ENCODE measurements at regions not wholly inside any gene's neighbourhood (a gene's known extent, or its start where the extent isn't known, plus 50 kb on each side); places are given as distances from the start of the nearest gene placed in this dataset.
"Not testable (repeated sequence)": the region's sequence is repeated elsewhere in the genome, so short reads cannot be mapped to it uniquely, and the experiment has no call there.

- DNase-seq (ENCODE audit: insufficient read length) (no peak), FAIRE-seq (no peak)
These were observed 705.7 kb downstream of the CETN3 start for GRCh38 chr5:89703817-89704216.

DNA sequence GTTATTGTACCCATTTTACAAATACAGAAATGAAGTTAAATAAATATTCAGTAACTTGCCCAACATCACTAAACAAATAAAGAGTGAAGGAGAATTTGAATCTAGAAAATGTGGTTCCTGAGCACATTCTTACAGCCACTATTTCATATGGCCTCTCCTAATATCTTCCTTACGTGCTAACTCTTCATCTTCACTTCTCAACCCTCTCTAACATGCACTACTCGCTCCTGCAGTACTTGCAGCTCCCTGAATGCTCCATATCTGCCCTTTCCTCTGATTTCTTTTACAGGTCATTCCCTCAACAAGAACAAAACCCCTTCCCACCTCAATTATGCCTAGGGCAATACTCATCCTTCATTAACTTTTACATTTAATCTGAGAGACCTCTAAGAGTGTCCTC lies 711.5 kb downstream of the CETN3 start:
- FAIRE-seq: peak; percentile 9
- TF ChIP-seq POLR2AphosphoS5 (IDR thresholded peaks at IDR 0.05; ENCODE audit: low read depth, low read length): no peak
- TF ChIP-seq POLR2A (IDR thresholded peaks at IDR 0.05; ENCODE audit: low read depth, low read length): no peak
- no peak for TF ChIP-seq TAF1 (IDR thresholded peaks at IDR 0.05; ENCODE audit: borderline replicate concordance, low read depth, low read length)
- DNase-seq (ENCODE audit: insufficient read length): no peak

More at GRCh38 chr5:89703817-89704216, 705.7 kb downstream of the CETN3 start:
- no peak for TF ChIP-seq TAF1 (IDR thresholded peaks at IDR 0.05; ENCODE audit: borderline replicate concordance, low read depth, low read length)
- no peak for TF ChIP-seq POLR2AphosphoS5 (IDR thresholded peaks at IDR 0.05; ENCODE audit: low read depth, low read length)
- no peak for TF ChIP-seq POLR2A (IDR thresholded peaks at IDR 0.05; ENCODE audit: low read depth, low read length)

DNA sequence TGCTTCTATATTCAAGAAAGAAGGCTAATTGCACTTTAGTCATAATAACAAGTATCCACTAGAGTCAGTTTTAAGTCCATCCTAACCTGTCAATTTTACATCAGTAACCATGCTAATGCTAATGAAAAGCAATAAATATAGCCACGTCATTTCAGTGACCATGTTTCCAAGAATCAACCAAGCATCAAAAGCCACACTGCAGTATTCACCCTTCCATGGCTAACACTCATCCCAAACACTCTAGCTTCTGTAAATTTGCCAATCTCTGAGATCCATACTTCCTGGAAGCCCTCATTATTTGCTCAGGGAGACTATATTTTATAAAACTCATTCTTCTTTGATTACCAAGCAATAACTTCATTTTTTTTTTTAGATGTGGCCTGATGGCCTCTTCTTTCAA lies 712.0 kb downstream of the CETN3 start:
- no peak for DNase-seq (ENCODE audit: insufficient read length)
- no peak for TF ChIP-seq TAF1 (IDR thresholded peaks at IDR 0.05; ENCODE audit: borderline replicate concordance, low read depth, low read length)
- no peak for TF ChIP-seq POLR2A (IDR thresholded peaks at IDR 0.05; ENCODE audit: low read depth, low read length)
- TF ChIP-seq POLR2AphosphoS5 (IDR thresholded peaks at IDR 0.05; ENCODE audit: low read depth, low read length): no peak
- no peak for FAIRE-seq

DNA sequence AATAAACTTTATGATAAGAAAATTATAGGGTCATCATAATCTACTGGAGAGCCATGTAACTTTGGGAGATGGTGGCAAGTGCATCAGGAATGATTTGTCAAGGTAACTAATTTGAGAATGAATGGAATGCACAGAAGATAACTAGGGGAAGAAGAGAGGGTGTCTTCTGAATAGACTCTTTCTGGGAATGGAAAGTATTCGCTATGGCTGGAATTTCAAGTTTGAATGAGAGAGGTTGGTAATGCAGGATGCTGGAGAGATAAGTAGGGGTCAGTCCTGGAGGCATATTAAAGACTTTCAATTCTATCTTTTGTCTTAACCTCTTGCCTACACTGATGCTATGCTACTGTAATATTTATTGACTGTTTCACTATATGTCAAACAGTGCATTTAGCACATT lies 714.2 kb downstream of the CETN3 start:
- no peak for TF ChIP-seq TAF1 (IDR thresholded peaks at IDR 0.05; ENCODE audit: borderline replicate concordance, low read depth, low read length)
- no peak for TF ChIP-seq POLR2A (IDR thresholded peaks at IDR 0.05; ENCODE audit: low read depth, low read length)
- TF ChIP-seq POLR2AphosphoS5 (IDR thresholded peaks at IDR 0.05; ENCODE audit: low read depth, low read length): no peak
- no peak for FAIRE-seq

GRCh38 chr5:89694026-89694550 lies 715.5 kb downstream of the CETN3 start:
- DNase-seq (ENCODE audit: insufficient read length) (no peak), FAIRE-seq (no peak)
- TF ChIP-seq POLR2A (IDR thresholded peaks at IDR 0.05; ENCODE audit: low read depth, low read length) (no peak), TAF1 (IDR thresholded peaks at IDR 0.05; ENCODE audit: borderline replicate concordance, low read depth, low read length) (no peak), POLR2AphosphoS5 (IDR thresholded peaks at IDR 0.05; ENCODE audit: low read depth, low read length) (no peak)

More for the DNA sequence above, 714.2 kb downstream of the CETN3 start:
- DNase-seq (ENCODE audit: insufficient read length): no peak

DNA sequence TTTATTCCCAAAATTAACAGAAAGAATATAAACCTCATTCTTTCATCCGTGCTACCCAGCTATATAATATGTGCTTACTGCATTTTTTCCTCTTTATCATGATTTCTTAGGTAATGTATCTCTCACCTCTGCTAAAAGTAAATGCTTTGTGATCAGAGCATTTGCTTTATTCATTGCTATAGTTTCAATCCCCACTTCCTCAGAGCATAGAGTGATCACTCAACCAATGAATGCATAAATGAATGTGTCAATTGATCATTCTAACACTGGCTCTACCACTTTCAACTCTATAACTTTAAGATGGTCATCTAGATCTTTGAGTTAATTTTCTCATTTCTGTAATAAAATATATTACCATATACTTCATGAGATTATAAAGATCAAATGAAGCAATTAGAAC lies 719.2 kb downstream of the CETN3 start:
- no peak for TF ChIP-seq TAF1 (IDR thresholded peaks at IDR 0.05; ENCODE audit: borderline replicate concordance, low read depth, low read length)
- TF ChIP-seq POLR2AphosphoS5 (IDR thresholded peaks at IDR 0.05; ENCODE audit: low read depth, low read length): no peak
- no peak for TF ChIP-seq POLR2A (IDR thresholded peaks at IDR 0.05; ENCODE audit: low read depth, low read length)
- no peak for FAIRE-seq
- no peak for DNase-seq (ENCODE audit: insufficient read length)

DNA sequence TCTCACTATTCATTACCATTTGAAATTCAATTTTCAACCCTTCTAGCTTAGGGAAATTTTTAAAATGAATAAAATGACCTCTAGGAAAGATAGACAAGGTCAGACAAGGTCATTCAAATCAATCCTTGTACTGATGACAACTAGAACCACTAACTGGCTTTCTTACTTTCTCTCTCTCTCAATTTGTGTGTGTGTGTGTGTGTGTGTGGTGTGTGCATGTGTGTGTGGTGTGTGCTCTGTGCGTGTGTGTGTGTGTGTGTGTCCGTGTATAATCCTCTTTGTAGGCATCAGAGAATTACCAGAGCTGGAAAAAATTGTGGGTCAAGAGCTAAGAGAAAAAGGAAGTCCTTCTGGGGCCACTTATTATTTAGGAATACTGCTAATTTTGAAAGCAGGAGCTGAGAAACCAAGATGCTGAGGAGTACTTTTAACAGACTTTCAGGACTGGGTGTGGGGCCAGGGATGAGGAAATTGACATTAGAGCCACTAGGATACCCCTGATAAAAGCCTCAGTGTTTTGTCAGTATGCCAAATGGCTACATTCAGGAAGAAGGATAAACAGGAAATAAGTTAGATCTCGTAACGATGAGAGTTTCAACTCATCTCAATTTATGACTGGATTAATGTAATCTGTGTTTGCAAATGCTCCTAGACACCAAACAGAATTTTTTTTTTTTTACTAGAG lies 723.3 kb downstream of the CETN3 start:
- FAIRE-seq (no peak), DNase-seq (ENCODE audit: insufficient read length) (no peak)
- TF ChIP-seq TAF1 (IDR thresholded peaks at IDR 0.05; ENCODE audit: borderline replicate concordance, low read depth, low read length) (no peak), POLR2A (IDR thresholded peaks at IDR 0.05; ENCODE audit: low read depth, low read length) (no peak), POLR2AphosphoS5 (IDR thresholded peaks at IDR 0.05; ENCODE audit: low read depth, low read length) (no peak)

DNA sequence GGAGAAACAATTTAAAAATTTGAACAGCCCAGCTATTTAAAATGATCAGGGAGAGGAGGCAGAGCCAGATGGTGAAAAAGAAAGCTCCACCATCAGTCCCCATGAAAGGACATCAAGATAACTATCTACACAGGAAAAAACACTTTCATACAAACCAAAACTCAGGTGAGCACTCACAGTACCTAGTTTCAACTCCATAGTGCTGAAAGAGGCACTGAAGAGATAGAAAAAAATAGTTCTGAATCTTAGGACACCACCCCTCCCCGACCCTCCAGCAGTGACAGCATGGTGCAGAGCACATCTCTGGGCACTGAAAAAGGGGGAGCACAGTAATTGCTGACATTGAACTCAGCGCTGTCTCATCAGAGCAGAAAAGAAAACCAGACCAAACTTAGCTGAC lies 732.9 kb downstream of the CETN3 start:
- TF ChIP-seq TAF1 (IDR thresholded peaks at IDR 0.05; ENCODE audit: borderline replicate concordance, low read depth, low read length) (no peak), POLR2A (IDR thresholded peaks at IDR 0.05; ENCODE audit: low read depth, low read length) (no peak), POLR2AphosphoS5 (IDR thresholded peaks at IDR 0.05; ENCODE audit: low read depth, low read length) (no peak)
- no peak for DNase-seq (ENCODE audit: insufficient read length)
- no peak for FAIRE-seq

DNA sequence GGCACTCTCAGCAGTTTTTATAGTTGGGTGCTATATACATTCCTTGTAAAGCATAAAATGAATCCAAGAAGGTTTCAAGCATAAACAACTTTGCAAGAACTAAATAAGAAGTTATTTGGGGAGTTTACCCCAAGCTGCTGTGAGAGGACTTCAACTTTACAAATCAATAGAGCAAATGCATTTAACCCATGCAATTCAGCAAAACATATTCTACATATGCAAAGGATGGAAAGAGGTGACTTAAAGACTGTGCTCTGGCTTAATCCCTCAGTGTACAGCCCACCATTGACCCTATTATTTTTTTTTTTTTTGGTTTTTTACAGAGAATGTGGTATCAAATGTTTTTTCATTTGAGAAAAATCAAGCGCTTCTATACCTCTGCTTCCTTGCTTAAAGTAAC lies 736.5 kb downstream of the CETN3 start:
- no peak for FAIRE-seq
- TF ChIP-seq TAF1 (IDR thresholded peaks at IDR 0.05; ENCODE audit: borderline replicate concordance, low read depth, low read length): no peak
- TF ChIP-seq POLR2A (IDR thresholded peaks at IDR 0.05; ENCODE audit: low read depth, low read length): no peak
- TF ChIP-seq POLR2AphosphoS5 (IDR thresholded peaks at IDR 0.05; ENCODE audit: low read depth, low read length): no peak
- DNase-seq (ENCODE audit: insufficient read length): no peak

- FAIRE-seq: no peak
- DNase-seq (ENCODE audit: insufficient read length): no peak
- TF ChIP-seq TAF1 (IDR thresholded peaks at IDR 0.05; ENCODE audit: borderline replicate concordance, low read depth, low read length): no peak
- no peak for TF ChIP-seq POLR2A (IDR thresholded peaks at IDR 0.05; ENCODE audit: low read depth, low read length)
- no peak for TF ChIP-seq POLR2AphosphoS5 (IDR thresholded peaks at IDR 0.05; ENCODE audit: low read depth, low read length)
These were observed 740.7 kb downstream of the CETN3 start for GRCh38 chr5:89668821-89669220.

DNA sequence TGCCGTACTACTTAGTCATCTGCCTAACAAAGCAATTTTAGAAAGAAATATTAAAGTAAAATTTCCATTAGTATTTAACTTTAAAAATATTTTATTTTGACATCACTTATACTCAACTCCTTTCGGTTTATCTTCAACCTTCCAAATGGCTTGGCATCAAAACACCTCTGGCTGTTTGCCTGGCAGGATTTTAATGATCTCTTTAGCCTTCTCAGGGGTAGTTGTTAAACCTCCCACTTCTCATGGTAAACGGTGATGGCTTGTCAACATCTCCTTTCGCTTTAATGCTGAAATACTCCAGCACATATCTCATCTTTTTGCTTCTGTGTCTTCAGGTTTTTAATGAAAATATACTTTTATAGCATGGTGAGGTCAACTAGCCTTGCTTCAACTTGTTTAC lies 747.1 kb downstream of the CETN3 start:
- DNase-seq (ENCODE audit: insufficient read length): no peak
- TF ChIP-seq POLR2A (IDR thresholded peaks at IDR 0.05; ENCODE audit: low read depth, low read length): no peak
- no peak for TF ChIP-seq POLR2AphosphoS5 (IDR thresholded peaks at IDR 0.05; ENCODE audit: low read depth, low read length)
- TF ChIP-seq TAF1 (IDR thresholded peaks at IDR 0.05; ENCODE audit: borderline replicate concordance, low read depth, low read length): no peak
- no peak for FAIRE-seq

GRCh38 chr5:89638871-89639270 lies 755.9 kb upstream of the MEF2C start:
- DNase-seq (ENCODE audit: insufficient read length) (no peak), FAIRE-seq (no peak)
- no peak for TF ChIP-seq POLR2AphosphoS5 (IDR thresholded peaks at IDR 0.05; ENCODE audit: low read depth, low read length)
- no peak for TF ChIP-seq POLR2A (IDR thresholded peaks at IDR 0.05; ENCODE audit: low read depth, low read length)
- TF ChIP-seq TAF1 (IDR thresholded peaks at IDR 0.05; ENCODE audit: borderline replicate concordance, low read depth, low read length): no peak

DNA sequence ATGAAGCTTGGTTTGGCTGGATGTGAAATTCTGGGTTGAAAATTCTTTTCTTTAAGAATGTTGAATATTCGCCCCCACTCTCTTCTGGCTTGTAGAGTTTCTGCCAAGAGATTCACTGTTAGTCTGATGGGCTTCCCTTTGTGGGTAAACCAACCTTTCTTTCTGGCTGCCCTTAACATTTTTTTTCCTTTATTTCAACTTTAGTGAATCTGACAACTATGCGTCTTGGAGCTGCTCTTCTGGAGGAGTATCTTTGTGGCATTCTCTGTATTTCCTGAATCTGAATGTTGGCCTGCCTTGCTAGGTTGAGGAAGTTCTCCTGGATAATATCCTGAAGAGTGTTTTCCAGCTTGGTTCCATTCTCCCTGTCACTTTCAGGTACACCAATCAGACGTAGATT lies 751.2 kb upstream of the MEF2C start:
- not testable (repeated sequence) for FAIRE-seq; DNase-seq (ENCODE audit: insufficient read length)

DNA sequence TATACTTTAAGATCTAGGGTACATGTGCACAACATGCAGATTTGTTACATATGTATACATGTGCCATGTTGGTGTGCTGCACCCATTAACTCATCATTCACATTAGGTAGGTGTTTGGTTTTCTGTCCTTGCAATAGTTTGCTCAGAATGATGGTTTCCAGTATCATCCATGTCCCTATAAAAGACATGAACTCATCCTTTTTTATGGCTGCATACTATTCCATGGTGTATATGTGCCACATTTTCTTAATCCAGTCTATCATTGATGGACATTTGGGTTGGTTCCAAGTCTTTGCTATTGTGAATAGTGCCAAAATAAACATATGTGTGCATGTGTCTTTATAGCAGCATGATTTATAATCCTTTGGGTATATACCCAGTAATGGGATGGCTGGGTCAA lies 747.1 kb upstream of the MEF2C start:
- FAIRE-seq; DNase-seq (ENCODE audit: insufficient read length): not testable (repeated sequence)

All from GM12892 (cell line).